NB4 (cell line): ENCODE measurements at regions not wholly inside any gene's neighbourhood (a gene's known extent, or its start where the extent isn't known, plus 50 kb on each side); places are given as distances from the start of the nearest gene placed in this dataset.

Experiments used
- DNase-seq: peaks from one replicate; pipeline ENCODE4 v3.0.0; 2010; ENCODE audit warnings: low read depth
- H3K4me3 ChIP-seq: one replicate; pipeline ENCODE4 v1.5.1; 2011; ENCODE audit warnings: mild to moderate bottlenecking, low read depth, low read length, moderate library complexity
- MYC ChIP-seq: IDR thresholded peaks from 2 replicates; pipeline ENCODE4 v1.6.1; 2011; ENCODE audit warnings: low read depth, low read length
- POLR2A ChIP-seq: IDR thresholded peaks from 2 replicates; pipeline ENCODE4 v1.6.1; 2011; ENCODE audit warnings: mild to moderate bottlenecking; ENCODE audit not compliant: insufficient read length; ENCODE audit errors: extremely low read depth
- TF ChIP-seq, protein P1 (sequence below): IDR thresholded peaks from 2 replicates; pipeline ENCODE4 v1.6.1; 2011; ENCODE audit warnings: low read depth, low read length
- TF ChIP-seq, protein P2 (sequence below): IDR thresholded peaks from one replicate; pipeline ENCODE4 v1.5.1; 2012; ENCODE audit warnings: low read depth, low read length

DNA sequence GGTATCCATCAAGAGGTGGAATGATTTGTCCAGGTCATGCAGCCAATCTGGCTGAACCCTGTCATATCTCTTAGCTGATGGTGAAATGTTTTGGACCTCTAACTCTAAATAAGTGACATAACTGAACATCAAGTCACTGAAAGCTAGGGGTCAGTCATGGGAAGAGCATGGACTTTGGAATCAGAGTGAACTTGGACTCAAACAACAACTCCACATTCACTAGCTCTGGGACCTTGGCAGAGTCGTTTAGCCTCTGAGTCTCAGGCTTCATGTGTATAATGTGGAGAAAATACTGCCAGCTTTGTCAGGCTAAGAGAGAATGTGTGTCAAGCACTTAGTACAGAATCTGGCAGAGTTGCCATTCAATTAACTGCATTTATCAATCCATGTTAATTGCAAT is 557.8 kb upstream of the CFAP20DC start:
- H3K4me3 ChIP-seq, result no peak overlapping the region
- no peak for DNase-seq
- TF ChIP-seq MYC (no peak), POLR2A (no peak)
- TF ChIP-seq, protein P1, sequence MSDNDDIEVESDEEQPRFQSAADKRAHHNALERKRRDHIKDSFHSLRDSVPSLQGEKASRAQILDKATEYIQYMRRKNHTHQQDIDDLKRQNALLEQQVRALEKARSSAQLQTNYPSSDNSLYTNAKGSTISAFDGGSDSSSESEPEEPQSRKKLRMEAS, result no peak
- TF ChIP-seq, protein P2, sequence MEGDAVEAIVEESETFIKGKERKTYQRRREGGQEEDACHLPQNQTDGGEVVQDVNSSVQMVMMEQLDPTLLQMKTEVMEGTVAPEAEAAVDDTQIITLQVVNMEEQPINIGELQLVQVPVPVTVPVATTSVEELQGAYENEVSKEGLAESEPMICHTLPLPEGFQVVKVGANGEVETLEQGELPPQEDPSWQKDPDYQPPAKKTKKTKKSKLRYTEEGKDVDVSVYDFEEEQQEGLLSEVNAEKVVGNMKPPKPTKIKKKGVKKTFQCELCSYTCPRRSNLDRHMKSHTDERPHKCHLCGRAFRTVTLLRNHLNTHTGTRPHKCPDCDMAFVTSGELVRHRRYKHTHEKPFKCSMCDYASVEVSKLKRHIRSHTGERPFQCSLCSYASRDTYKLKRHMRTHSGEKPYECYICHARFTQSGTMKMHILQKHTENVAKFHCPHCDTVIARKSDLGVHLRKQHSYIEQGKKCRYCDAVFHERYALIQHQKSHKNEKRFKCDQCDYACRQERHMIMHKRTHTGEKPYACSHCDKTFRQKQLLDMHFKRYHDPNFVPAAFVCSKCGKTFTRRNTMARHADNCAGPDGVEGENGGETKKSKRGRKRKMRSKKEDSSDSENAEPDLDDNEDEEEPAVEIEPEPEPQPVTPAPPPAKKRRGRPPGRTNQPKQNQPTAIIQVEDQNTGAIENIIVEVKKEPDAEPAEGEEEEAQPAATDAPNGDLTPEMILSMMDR, result no peak

DNA sequence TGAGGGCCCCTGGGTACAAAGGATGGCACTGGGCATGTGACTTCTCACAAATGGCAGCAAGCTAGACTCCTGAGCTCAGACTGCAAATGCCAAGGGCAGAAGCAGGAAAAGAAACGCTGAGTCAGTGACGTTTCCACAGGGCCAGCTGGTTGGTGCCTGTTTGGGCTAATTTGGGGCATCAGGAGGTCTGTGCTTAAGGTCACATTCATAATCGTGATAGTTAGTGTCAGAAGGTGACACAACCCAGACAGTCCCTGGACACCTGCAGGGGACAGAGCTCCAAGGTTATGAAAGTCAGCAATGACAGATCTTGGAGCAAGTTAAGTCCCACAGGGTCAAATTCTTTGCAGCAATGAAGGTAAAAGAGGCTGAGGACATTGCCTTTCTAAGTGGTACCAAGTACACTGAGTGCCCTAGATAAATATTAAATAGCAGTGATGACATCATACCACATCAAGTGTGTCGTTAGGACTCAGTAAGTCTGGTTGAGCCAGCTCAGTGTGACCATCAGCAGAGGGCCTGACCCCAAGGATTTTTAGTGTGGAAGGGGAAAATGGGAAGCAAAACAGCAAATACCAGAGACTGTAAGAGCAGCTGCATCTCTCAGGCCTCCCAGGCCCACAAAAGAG is 556.9 kb upstream of the CFAP20DC start:
- DNase-seq, result no peak
- TF ChIP-seq, protein P1, result no peak
- TF ChIP-seq, protein P2, result no peak
- TF ChIP-seq POLR2A (no peak), MYC (no peak)
- no peak overlapping the region for H3K4me3 ChIP-seq

DNA sequence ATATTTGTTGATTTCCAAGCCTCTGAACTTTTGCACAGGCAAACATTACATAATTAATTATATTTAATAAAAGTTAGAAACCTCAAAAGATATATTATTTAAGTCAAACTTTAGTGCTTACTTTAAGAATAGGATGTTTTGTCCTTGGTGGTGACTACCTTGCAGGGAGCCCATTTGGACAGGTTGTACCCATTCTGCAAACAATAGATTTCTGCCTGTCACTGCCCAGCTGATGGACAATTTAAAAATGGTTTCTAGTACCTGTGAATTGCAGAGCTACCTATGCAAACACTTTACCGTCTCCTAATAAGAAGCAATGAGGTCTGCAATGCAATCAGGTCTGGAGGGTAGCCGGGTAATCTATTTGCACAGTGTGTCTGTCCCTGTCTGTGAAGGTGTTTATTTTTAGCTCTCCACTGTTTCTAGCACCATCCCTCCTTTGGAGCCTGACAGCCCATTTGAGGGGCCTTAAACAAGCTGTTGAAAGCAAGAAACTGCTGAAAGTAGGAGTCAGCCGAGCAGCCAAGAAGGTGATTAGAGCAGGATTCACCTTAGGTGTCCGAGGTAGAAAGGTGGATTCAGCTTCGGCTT is 556.2 kb upstream of the CFAP20DC start:
- no peak for DNase-seq

DNA sequence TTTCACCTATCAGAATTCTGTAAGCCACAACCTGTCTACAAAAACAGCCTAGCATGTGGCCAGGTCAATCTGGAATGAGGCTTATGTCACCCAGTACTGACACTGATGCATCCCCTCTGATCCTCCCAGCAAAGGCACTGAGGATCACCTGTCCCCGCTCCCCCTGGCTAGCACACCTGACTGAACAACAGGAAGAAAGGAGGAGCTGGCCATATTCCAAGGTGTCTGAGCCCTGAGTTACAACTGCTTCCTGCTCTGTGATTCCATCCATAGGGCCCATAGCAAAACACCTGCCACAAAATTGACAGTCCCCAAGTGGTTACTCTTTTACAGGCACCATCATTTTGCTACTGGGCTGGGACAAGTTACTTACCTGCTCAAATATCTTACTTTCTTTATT is 555.5 kb upstream of the CFAP20DC start:
- DNase-seq, result no peak
- H3K4me3 ChIP-seq, result no peak overlapping the region
- TF ChIP-seq MYC (no peak), POLR2A (no peak)
- TF ChIP-seq, protein P1, result no peak
- TF ChIP-seq, protein P2, result no peak

More for the DNA sequence above, 556.2 kb upstream of the CFAP20DC start:
- H3K4me3 ChIP-seq, result no peak overlapping the region
- TF ChIP-seq, protein P2, result no peak
- TF ChIP-seq MYC, result no peak
- TF ChIP-seq, protein P1, result no peak

DNA sequence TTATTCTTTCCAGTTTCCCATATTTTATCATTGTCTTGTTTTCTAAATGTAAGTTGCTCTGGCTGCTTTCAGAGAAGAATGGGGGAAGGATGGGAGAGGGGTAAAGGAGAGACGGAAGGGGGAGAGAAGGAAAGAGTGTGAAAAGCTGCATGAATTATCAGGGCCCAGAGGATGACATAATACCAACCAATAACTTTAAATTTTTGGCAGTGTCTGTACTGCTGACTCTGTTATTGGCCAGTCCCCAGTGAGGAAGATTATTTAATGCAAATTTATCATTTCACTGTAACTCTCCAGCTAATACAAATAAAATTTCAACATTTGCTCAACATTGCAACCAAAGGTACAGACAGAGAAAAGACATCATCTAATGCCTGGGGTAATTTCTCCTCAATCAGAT is 551.7 kb upstream of the CFAP20DC start:
- no peak for DNase-seq
- H3K4me3 ChIP-seq, result no peak overlapping the region
- TF ChIP-seq MYC (no peak), POLR2A (no peak)
- TF ChIP-seq, protein P2, result no peak
- TF ChIP-seq, protein P1, result no peak

DNA sequence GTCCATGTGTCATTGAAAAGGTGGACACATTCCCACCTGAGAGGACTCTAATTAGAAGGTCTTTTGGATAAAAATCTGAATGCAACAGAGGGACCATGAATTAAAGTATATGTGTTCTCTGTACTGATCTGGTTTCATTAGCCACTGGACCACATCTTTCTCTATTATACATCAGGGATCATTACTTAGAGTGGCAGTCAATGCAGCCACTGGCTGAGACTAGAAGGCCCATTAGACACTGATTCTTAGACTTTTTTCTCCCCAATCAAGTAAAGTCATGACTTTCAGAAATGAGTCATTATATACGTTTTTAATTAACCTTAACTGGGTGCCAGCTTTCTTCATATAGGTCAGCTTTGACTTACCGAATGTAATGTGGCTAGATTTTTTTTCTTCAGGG is 550.8 kb upstream of the CFAP20DC start:
- no peak overlapping the region for H3K4me3 ChIP-seq
- DNase-seq, result no peak
- TF ChIP-seq, protein P2, result no peak
- TF ChIP-seq MYC (no peak), POLR2A (no peak)
- TF ChIP-seq, protein P1, result no peak
